HG03039 (cell line): ENCODE measurements at regions not wholly inside any gene's neighbourhood (a gene's known extent, or its start where the extent isn't known, plus 50 kb on each side); places are given as distances from the start of the nearest gene placed in this dataset.
"Not testable (repeated sequence)": the region's sequence is repeated elsewhere in the genome, so short reads cannot be mapped to it uniquely, and the experiment has no call there.

Source experiments
- ATAC-seq: cut with Tn5 transposase; IDR thresholded peaks from one replicate; pipeline ENCODE4 v1.9.1; 2021; ENCODE audit warnings: mild to moderate bottlenecking, moderate library complexity; ENCODE audit not compliant: unreplicated experiment

GRCh38 chr10:55943403-55943802 lies 417.7 kb downstream of the ZWINT start:
- no peak for ATAC-seq

- no peak for ATAC-seq
Observed at GRCh38 chr10:55929291-55929690, 431.8 kb downstream of the ZWINT start.

- ATAC-seq, result not testable (repeated sequence)
Observed at GRCh38 chr10:55899472-55900147, 461.4 kb downstream of the ZWINT start.

- ATAC-seq, result no peak
Observed at GRCh38 chr10:55897490-55897921, 463.6 kb downstream of the ZWINT start.

GRCh38 chr10:55892276-55892675 lies 468.8 kb downstream of the ZWINT start:
- no peak for ATAC-seq

- no peak for ATAC-seq
Observed at GRCh38 chr10:55881588-55881987, 479.5 kb downstream of the ZWINT start.

GRCh38 chr10:55873485-55873884 lies 487.6 kb downstream of the ZWINT start:
- no peak for ATAC-seq

GRCh38 chr10:55870186-55870585 lies 490.9 kb downstream of the ZWINT start:
- ATAC-seq, result no peak

GRCh38 chr10:55867848-55868247 lies 493.2 kb downstream of the ZWINT start:
- ATAC-seq, result no peak

GRCh38 chr10:55858730-55859129 lies 502.3 kb downstream of the ZWINT start:
- ATAC-seq, result no peak

GRCh38 chr10:55852900-55853299 lies 508.2 kb downstream of the ZWINT start:
- ATAC-seq, result no peak

GRCh38 chr10:55837273-55837672 lies 523.8 kb downstream of the ZWINT start:
- ATAC-seq, result no peak

GRCh38 chr10:55822096-55822495 lies 539.0 kb downstream of the ZWINT start:
- no peak for ATAC-seq

- no peak for ATAC-seq
Observed at GRCh38 chr10:55820478-55820877, 540.6 kb downstream of the ZWINT start.

GRCh38 chr10:55820071-55820470 lies 541.0 kb downstream of the ZWINT start:
- ATAC-seq, result no peak

- no peak for ATAC-seq
Observed at GRCh38 chr10:55813451-55814170, 547.4 kb downstream of the ZWINT start.

GRCh38 chr10:55803055-55803454 lies 558.0 kb downstream of the ZWINT start:
- ATAC-seq, result no peak

GRCh38 chr10:55801353-55801661 lies 559.8 kb downstream of the ZWINT start:
- ATAC-seq, result no peak

GRCh38 chr10:55800602-55801352 lies 560.3 kb downstream of the ZWINT start:
- no peak for ATAC-seq

- ATAC-seq, result no peak
Observed at GRCh38 chr10:55793024-55793423, 568.0 kb downstream of the ZWINT start.

GRCh38 chr10:55790276-55790675 lies 570.8 kb downstream of the ZWINT start:
- ATAC-seq, result not testable (repeated sequence)

GRCh38 chr10:55786461-55787050 lies 574.5 kb downstream of the ZWINT start:
- no peak for ATAC-seq
